AG04449 (cell line): ENCODE measurements at regions not wholly inside any gene's neighbourhood (a gene's known extent, or its start where the extent isn't known, plus 50 kb on each side); places are given as distances from the start of the nearest gene placed in this dataset.

Source experiments
- CTCF ChIA-PET: fragments of 350-600 bp; formaldehyde crosslinking; extraction: SDS; loops from one replicate; lab custom pipeline; 2021; ENCODE audit warnings: antibody characterized with exemption; lab: Yijun Ruan, JAX
- POLR2A ChIA-PET: fragments of 400-600, 350-600 bp; formaldehyde crosslinking; extraction: SDS; loops from one replicate; lab custom pipeline; 2020; ENCODE audit warnings: antibody characterized with exemption, inconsistent platforms; lab: Yijun Ruan, JAX
- DNase-seq: peaks from one replicate; pipeline ENCODE4 v3.0.0-alpha.2; 2010; ENCODE audit warnings: low read depth, low spot score
- H3K4me3 ChIP-seq: 2 replicates; pipeline ENCODE4 v1.5.1; 2011; ENCODE audit warnings: low read depth, mild to moderate bottlenecking, control low read depth, low read length
- CTCF ChIP-seq: IDR thresholded peaks from one replicate; pipeline ENCODE4 v1.5.1; 2011; ENCODE audit warnings: mild to moderate bottlenecking, moderate library complexity, low read length, control low read depth, inconsistent platforms; ENCODE audit not compliant: insufficient read depth; ENCODE audit errors: missing control alignments

GRCh38 chr9:20054734-20055133 lies 265.9 kb upstream of the SLC24A2 start:
- ChIA-PET POLR2A (no interaction called here), CTCF (no interaction called here)
- no peak overlapping the region for H3K4me3 ChIP-seq
- TF ChIP-seq CTCF, result no peak
- no peak for DNase-seq

DNA sequence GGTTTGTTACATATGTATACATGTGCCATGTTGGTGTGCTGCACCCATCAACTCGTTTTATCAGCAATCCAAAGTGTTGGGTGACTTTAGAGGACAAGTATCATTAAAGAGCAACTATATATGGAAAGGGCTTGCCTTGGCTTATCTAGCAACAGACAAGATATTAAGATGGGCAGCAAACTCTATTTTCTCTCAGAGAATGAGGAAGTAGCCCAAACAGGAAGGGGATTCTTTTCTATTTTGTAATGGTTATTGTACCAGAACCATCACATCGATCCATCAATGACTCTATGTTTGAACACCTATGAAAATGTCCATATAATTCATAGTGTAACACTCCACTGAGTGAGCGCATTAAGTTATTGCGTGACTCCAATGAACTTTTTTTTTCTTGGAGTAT lies 260.1 kb upstream of the SLC24A2 start:
- TF ChIP-seq CTCF, result no peak
- H3K4me3 ChIP-seq, result no peak overlapping the region
- POLR2A ChIA-PET, result no interaction called here
- CTCF ChIA-PET, result no interaction called here
- no peak for DNase-seq

- TF ChIP-seq CTCF, result no peak
- no peak for DNase-seq
- ChIA-PET POLR2A (no interaction called here), CTCF (no interaction called here)
- no peak overlapping the region for H3K4me3 ChIP-seq
Observed at GRCh38 chr9:20048437-20048836, 259.6 kb upstream of the SLC24A2 start.

DNA sequence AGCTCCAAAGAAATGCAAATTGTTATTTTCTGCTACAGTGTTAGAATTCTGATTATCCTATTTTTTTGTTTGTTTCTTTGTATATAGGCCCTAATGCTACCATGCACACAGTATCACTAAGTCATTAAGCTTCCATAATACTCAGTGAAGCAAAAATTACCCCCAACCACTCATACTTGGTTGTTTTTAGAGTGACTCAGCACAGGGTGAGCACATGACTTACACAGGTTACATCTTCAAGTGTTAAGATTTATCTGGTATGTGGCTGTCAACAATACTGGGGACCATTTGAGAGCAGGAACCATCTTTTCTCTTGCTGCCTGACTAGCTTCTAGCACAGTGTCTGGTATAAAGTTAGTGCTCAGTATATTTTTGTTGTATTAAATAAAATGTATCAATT lies 255.8 kb upstream of the SLC24A2 start:
- H3K4me3 ChIP-seq, result no peak overlapping the region
- ChIA-PET POLR2A (no interaction called here), CTCF (no interaction called here)

GRCh38 chr9:20043461-20043860 lies 254.6 kb upstream of the SLC24A2 start:
- no peak for DNase-seq
- POLR2A ChIA-PET, result interaction anchor here (0.7 kb wide), 1 partner anchor 9 kb away, joined by 4 read pairs; no protein-coding TSS in a partner anchor
- no peak overlapping the region for H3K4me3 ChIP-seq
- TF ChIP-seq CTCF, result no peak
- CTCF ChIA-PET, result no interaction called here

More for the DNA sequence above, 255.8 kb upstream of the SLC24A2 start:
- TF ChIP-seq CTCF, result no peak
- DNase-seq, result no peak

- no peak for TF ChIP-seq CTCF
- DNase-seq, result no peak
- H3K4me3 ChIP-seq, result no peak overlapping the region
- POLR2A ChIA-PET, result interaction anchor here (0.7 kb wide), 1 partner anchor 9 kb away, joined by 4 read pairs; no protein-coding TSS in a partner anchor
- CTCF ChIA-PET, result no interaction called here
Observed at GRCh38 chr9:20043035-20043434, 254.2 kb upstream of the SLC24A2 start.
